GM19351 (cell line): ENCODE measurements at regions not wholly inside any gene's neighbourhood (a gene's known extent, or its start where the extent isn't known, plus 50 kb on each side); places are given as distances from the start of the nearest gene placed in this dataset.

ENCODE experiments used
- ATAC-seq: cut with Tn5 transposase; IDR thresholded peaks from one replicate; pipeline ENCODE4 v1.9.1; 2021; ENCODE audit warnings: mild to moderate bottlenecking, moderate library complexity; ENCODE audit not compliant: unreplicated experiment

DNA sequence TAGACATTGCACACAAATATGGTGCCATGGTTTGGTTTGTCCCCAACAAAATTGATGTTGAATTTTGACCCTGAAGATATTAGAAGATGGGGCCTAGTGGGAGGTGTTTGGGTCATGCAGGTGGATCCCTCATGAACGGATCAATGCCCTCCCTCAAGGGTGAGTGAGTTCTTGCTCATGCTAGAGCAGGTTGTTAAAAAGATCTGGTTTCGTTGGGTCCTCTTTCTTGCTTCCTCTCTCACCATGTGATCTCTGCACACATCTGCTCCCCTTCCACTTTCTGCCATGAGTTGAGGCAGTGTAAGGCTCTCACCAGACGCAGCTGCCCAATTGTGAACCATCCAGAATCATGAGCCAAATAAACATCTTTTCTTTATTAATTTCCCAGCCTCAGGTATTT is 87.8 kb upstream of the MDFIC2 start:
- ATAC-seq, result peak; percentile 93

DNA sequence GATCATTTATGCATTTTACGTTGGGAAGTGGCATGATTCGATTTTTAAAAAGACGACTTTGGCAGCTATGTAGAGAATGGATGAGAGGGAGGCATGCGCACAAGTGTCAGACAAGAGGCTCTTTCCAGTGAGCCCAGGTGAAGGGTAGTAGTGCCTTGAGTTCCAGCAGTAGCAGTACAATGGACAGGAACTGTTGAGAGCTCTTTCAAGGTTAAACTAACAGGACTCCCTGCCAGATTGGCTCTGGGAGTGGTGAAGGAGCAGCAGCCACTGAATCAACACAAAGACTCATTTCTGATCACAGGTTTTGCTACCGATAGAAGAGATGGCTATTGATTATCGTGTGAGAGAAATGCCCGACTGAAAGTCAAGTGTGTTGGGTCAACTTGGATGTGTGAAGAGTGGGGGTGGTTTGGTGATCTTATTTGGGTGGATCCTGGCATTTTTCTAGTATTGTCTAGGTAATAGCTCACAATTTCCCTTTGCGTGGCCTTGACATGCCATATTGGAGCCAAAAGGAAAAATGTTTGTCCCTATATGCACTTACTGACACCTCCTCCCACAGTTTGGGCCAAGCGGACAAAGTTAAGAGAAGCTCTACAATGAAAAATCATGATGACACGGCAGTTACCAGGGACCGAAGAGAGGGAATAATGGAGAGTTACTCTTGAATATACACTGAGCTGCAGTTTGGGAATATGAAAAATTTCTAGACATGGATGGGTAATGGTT is 81.6 kb upstream of the MDFIC2 start:
- no peak for ATAC-seq

DNA sequence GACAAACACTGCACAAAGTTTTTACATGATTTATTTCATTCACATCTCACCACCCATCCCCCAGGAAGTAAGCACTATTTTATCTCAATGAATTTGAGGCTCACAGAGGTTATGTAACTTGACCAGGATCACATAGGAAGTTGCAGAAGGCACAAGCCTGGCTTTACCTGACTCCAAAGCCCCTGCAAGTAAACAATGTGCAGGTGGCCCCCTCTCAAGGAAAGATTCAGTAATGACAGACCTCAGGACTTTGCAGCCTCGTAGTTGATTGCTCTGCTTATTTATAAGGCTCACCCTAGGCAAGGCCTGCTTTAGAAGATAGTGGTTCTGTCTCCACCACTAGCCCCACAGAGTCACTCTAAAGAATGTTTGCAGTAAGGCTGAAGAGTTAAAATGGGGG is 79.8 kb upstream of the MDFIC2 start:
- no peak for ATAC-seq

DNA sequence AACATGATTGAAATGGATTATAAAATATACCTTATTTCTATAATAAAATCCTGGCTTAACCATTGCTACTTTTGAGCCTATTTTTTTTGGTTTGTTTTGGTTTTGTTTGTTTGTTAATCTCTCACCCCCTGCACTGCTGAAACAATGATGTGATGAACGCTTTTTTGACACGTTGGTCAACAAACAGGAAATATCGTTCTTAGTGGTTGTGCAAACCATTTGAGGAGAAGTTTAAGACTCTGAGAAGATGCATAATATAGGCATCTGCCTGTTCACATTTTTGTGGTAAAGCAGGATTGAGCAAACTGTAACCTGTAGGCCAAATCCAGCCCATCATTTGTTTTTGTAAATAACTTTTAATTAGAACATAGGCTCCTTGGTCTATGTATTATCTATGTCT is 75.5 kb upstream of the MDFIC2 start:
- no peak for ATAC-seq

DNA sequence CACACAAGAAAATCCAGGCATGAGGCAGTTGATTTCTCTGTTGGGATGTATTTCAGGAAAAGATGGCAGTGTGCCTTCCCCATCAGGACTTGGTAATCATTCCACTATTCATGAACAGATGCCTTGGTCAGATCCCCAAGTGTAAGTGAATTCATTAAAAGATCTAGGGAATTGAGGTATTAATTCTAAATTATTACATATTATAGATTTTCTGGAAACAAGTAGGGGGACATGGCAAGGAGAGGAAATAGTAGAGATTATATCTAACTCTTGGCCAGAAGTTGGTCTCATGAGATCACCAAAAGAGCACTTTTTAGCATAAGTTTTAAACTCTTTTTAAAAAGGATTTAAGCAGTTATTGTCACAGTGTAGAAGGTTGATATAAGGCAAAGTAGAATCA is 74.4 kb upstream of the MDFIC2 start:
- no peak for ATAC-seq

DNA sequence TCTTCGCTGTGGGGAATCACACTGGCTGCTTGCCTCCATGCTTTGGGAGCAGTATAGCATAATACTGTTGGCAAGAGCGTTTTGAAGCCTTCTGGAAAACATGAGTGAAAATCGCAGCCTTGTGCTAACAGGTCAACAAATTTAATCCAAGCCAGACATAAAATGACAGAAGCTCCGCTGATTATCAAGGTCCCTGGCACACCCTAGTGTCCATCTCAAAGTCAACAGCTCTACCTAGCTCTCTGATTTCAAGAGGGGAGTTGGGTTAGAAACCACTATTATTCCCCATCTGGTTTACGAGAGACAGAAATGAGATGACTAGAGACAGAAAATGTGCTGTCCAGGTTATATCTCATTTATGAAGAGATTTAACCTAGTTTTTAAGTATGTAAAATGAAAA is 73.6 kb upstream of the MDFIC2 start:
- ATAC-seq, result no peak

DNA sequence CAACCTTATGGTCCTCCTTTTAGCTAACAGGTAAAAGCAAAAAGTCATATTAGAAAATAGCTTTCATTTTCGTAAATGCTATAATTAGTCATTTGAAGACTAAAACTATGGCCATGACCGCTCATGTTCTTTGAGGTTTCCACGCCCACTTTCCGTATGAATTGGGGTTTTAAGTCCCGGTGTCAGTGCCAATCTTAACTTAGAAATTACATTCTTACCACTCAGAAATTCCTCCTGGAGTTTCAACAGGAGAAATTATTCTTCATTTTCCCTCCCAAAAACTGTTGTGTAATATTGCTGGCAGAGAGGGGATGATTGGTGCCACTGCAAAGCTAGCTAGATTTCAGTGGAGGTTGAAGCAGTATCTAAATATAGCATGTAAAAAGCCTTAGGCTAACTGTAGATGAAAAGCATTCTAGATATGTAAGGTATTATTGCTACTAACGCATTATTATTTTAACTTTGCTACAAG is 71.0 kb upstream of the MDFIC2 start:
- peak; percentile 91 for ATAC-seq

DNA sequence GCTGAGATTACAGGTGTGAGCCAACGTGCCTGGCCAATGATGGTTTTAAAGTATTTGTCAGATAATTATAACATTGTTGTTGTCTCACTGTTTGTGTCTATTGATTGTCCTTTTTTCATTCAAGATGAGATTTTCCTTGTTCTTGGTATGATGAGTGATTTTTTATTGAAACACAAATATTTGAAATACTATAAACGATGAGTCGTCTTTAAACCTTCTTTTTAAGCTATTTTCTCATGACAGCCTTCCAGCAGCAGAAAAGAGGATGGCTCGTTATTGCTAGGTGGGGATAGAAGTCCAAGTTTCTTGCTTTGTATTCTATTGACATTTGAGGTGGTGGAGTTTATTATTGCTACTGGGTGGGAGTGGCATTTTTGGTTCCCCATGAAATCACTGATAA is 61.7 kb upstream of the MDFIC2 start:
- no peak for ATAC-seq
